ENCODE measurements at regions not wholly inside any gene's neighbourhood (a gene's known extent, or its start where the extent isn't known, plus 50 kb on each side); places are given as distances from the start of the nearest gene placed in this dataset.
"Not testable (repeated sequence)": the region's sequence is repeated elsewhere in the genome, so short reads cannot be mapped to it uniquely, and the experiment has no call there.

DNA sequence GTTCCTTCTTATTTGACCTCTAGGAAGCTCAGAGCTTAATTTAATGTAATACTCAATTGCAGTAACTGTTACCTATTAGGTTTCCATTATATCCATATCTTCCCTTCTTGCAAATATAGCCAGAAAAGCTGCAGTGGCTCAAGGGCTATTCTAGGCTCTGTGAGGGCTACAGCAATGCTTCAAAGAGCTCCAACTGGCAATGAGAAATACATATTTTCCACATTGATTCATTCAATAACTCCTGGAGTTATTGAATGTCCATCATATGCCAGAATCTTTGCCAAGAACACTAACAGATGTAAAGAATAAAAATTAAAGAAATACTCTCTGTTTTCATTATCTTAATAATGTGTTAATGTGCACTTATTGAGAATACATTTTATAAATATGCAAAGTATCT is 396.9 kb upstream of the PAPPA start:
- no peak for DNase-seq

DNA sequence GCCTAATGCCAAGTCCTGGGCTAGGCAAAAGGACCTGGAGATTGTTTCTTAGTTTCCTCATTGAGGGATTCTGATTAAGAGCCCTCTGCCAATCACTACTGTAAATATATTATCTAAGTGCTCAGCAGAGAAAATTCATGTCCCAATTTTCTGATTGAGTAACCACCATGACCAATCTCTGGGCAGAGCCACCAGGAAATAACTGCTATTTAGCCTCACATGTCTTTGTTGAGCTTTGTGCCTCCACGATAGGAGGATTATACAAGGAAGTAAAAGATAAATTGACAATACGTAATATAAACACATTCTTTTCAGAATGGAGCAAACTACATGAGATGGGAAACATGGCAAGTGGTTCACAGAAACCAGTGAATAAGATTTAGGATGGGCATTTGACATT is 396.1 kb upstream of the PAPPA start:
- DNase-seq = no peak

DNA sequence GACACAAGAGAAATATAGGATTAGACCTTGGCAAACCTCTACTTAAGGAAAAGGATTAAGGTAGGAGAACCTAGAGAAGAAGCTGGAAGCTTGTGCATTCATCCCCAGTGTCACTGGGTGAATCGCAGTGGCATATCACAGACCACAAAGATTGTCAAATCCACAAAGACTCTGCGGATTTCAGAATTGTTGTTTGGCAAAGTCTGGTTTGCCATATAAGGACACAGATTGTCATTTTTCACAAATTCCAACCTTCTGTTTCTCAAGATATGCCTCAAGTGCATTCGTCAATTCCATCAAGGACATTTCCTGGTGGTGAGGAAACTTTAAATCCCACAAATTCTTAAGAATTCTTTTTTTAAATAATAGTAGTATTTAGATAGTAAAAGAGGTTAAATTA is 395.1 kb upstream of the PAPPA start:
- no peak for DNase-seq

DNA sequence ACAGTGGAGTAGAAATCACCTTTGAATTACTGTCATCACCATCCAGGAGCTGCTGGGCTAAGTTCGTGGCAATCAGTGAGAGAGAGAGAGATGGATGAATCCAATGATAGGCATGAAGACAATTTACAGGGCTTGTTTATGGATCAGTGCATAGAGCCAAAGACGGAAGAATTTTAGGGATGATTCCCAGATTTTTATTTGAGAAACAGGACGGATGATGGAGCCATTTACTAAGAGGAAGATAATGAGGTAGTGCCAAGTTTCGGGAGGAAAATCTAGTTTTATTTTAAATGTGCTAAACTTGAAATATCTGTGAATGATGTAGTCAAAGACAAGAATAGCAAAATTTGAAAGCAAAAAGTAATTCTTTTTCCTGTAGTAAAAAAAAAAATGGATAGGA is 394.2 kb upstream of the PAPPA start:
- DNase-seq = no peak

DNA sequence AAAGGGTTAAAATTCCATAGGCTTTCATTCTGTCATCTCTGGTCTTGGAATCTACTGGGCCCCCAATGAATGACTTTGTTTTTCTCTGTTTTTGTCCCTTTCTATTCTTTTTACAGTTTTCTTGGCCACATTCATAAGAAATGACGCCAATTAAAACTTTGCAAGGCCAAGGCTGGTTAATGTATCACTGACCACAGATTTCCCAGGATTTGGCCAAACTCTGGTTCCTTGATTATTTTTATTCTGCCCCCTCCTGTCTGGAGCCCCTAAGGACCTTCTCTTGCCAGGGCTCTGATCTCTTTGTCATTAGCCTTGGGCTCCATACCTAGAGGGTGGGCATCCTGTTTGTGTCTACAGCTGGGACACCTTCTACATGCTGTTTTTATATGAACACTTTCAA is 388.9 kb upstream of the PAPPA start:
- DNase-seq = no peak

DNA sequence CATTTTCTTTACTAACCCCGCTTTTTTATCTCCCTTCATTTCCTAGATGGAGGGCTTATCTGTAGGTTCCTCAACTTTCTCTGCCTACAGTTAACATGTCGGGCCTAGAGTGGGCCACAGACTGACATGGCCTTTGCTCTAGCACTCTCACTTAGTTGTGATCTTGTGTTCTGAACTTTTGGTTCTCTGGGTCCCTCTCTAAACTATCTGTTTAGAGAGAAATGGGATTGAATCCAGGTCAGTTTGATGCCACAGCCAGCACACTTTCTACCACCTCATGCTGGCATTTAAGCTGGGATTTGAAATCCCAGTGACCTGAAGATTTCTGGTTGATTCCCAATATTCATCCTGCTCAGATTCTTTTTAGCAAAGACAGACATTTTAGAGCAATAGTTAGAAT is 388.5 kb upstream of the PAPPA start:
- no peak for DNase-seq

DNA sequence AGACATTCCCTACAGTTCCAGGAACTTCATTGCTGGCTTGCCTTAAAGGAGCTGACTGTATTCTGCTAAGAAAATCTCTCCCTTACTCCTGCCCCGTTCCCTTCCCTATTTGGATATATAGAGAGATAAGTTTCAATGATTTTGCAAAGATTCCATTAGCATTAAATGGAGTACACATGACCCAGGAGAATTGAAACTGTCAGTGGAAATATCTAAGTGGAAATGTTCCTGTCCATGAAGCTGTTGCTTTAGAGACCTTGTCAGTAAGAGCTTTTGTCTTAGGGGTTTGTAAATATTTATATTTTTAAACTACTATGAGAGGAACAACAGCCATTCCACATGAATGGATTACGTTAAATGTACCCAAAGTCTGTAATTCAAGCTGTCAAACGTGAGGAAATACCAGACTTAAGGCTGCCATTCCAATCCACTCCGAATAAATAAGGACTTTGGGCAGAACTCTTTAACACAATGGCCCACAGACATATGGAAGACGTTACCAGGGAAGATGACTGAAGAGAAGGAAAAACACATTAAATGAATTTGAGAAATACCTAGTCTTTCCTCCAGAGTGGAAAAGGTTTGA is 387.1 kb upstream of the PAPPA start:
- DNase-seq = no peak

DNA sequence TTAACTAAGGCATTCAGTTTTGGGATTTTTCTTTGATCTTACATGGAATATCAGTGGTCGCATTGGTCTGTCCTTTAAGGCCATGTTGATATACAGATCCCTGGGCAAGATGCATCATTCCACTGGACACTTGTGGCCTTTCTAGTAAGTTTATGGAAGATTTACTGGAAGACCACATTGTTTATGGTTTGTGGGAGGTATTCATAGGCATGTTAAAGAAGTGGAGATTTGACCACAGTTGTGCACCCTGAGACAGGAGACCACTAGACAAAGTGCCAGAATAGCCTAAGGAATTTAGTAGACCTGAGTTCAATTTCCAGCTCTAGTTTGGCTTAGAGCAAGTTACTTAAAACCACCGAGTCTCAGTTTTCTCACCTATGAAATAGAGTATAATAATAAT is 383.1 kb upstream of the PAPPA start:
- DNase-seq = no peak

DNA sequence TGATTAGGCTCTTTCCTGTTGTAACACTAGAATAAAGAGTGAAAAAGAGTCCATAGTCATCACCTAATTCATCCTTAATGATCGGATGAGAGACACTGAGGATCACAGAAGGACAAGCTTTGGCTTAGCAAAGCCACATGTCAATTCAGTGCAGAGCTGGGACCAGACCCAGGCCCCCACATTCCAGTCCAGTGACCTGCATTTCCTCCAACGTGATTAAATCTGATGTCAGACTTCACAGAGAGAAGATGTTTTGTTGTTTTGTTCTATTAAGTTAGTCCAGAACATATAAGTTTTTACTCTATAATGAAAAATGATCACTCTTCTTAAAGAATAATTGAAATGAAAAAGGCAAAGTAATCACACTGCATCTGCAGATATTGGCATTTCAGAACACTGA is 377.9 kb upstream of the PAPPA start:
- no peak for DNase-seq

DNA sequence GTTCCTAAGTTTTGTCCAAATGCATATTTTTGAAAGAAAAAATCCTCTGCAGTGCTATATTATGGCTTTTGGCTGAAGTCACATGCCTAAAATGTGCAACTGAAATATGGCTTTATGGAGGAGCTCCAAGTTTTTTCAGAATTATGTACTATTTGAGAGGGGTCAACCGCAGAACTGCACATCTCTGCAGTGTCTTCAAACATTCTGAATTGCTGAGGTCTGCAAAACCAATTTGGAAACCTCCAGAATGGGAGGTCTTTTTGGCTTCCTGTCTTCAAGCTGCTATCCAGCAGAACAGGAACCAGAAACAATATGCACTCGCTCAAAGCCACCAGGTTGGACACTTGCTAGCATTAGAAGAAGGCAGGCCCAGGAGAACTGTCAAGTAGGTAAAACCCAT is 376.0 kb upstream of the PAPPA start:
- DNase-seq = no peak

DNA sequence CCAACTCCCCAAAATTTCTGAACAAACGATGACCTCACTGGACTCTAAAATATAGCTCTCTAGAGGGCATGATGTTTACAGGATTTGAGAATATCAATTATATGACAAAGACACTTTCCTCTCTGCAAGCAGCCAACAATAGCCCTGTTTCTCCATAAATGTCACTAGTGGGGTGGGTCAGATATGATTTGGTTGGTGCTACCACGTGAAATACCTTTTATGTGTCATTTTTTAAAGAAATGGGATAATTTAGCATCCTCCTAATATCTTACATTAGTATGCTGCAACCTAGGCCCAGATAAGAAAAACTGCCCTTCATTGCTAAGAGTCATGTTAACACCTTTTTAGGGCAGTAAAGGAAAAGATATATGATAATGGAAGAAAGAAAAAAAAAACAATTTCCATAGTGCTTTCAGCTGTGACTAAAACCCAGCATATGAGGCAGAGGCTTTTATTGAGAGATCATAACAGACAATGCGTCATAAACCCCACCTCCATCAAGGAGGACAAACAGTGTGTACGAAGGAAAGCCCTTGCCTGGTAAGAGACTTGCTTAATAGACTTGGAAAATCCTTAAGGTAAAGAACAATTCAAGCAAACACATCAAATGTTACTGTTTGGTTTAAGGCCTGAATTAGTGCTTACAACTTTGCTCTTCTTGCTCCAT is 372.4 kb upstream of the PAPPA start:
- DNase-seq = no peak

DNA sequence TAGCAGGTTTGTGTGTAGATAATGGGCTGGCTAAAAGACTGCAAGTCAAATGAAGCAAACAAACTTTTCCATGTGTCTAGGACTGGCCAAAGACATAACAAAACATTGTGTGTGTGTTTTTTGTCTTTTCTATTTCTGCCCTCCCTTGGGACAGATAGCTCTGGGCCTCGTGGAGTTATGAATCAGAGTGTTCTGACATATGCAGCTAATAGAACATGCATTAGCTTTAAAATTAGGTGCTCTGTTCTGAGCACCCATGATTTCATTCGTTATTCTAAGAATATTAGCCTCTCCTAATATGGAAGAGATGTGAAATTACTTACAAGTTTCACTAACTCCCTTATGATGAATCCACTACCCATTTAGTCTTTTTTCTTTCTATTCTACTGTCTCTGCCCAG is 367.3 kb upstream of the PAPPA start:
- no peak for DNase-seq

DNA sequence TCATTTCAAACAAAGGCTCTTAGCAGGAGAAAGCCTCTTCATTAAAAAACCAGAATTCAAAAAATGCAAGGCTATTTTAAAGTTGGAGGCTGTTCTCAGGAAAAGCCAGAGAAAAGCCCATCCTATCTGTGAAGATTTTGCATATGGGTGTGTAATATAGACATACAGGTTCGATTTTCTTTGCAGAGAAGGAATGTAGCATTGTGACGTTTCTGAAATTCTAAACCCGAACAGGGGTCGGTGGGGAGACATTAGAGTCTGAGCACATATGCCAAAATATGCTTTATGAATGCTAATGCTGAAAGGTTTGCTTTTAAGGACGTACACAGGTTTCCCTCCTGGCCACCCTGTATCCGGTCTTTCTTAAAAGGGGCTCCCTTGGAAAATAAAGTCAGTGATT is 363.1 kb upstream of the PAPPA start:
- DNase-seq = no peak

DNA sequence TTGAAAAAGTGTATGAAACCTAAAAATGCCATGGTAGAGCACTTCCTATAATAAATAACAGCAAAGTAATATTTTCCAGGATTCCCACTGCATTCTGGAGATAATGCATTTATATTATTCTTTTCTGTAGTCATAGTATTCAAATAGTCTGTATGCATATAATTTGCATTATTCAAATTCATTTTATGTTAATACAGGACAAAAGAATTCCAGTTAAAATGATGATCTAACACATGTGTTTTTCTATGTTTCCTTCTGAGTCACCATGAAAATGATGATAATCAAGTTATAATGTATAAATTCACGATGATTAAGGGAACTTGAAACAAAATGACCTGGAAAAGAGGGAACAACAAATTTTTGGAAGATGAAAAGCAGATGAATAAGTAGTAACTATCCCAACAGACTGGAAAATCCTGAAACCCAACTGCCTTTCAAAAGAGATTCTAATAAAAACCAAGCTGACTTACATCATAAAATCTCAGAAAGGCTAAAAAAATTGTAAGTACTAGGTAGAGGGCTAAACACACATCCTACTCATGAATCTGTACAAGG is 358.6 kb upstream of the PAPPA start:
- DNase-seq = no peak

DNA sequence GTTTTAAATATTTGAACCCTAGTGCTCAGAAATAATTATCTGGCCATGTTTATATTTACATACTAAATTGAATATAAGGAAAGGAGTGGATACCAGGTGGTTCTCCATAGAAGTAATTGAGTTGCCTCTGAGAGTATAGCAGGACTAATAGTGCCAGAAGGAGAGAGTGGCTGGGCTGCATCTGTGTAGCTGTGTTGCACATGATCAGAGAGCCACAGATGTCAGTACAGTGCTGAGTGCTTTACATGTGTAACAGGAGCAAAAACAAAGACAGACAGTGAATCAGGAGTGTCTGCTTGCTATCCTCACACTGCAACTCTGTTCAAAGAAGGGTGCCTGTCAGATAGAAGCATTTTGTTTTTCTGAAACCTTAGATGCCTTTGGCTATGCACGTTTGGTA is 353.9 kb upstream of the PAPPA start:
- DNase-seq = no peak

DNA sequence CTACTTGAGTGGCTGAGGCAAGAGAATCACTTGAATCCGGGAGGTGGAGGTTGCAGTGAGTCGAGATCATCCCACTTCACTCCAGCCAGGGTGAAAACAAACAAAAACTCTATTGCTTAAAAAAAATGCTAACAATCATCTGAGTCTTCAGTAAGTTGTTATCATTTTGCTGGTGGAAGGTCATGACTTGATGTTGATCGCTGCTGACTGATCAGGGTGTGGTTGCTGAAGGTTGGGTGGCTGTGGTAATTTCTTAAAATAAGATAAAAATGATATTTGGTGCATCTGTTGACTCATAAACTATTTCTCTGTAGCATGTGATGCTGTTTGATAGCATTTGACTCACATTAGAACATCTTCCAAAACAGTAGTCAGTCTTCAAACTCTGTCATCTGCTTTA is 349.4 kb upstream of the PAPPA start:
- no peak for DNase-seq

DNA sequence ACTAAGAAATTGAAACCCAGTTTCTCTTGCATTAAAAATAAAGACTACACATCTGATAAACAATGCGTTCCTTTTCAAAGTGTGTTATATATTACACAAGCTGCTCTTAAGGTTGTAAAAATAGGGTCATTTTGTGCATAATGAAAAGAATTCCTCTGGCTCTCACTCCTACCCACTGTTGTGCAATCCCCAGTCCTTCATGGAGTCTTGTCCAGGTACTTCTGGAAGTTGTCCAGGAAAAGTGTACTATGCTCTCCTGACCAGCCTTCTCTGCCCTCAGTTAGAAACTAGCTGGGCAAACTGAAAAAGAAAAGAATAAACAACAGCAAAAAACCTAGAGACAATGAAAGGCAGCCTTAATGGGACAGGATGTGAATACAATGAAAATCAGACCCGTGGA is 345.5 kb upstream of the PAPPA start:
- no peak for DNase-seq

DNA sequence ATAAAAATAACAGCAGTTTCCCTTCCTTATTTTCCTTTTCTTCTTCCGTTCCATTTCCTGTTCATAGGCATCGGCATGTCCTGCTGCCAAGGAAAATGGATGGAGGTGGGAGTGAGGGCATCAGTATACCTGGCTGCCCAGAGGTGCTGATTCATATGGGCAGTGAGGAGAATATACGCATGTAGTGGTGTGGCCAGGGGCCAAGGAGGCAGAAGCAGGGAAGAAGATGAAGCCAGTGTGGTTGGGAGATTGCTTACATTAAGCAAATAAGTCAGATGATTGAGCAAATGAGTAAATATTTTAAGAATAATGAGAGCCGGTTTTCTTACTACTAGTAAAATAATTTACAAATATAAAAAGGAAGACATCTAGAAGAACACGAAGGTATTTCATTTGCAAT is 344.9 kb upstream of the PAPPA start:
- DNase-seq = no peak

DNA sequence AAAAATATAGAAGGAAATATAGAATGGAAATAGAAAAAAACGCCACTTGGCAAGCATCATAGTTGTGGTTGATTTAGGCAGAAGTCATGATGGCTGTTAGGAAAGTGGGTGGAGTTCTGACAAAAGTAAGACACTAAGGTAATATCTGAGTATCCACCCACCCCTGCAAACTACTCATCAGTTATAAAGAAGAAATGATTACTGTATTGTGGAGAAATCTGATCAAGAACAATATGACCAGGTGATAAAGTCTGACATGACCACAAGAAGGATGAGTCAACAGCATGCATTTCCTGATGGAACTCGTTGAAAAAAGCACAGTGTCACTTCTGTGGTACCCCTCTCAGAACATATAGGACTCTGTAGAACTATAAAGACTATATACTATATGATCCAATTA is 343.4 kb upstream of the PAPPA start:
- no peak for DNase-seq

DNA sequence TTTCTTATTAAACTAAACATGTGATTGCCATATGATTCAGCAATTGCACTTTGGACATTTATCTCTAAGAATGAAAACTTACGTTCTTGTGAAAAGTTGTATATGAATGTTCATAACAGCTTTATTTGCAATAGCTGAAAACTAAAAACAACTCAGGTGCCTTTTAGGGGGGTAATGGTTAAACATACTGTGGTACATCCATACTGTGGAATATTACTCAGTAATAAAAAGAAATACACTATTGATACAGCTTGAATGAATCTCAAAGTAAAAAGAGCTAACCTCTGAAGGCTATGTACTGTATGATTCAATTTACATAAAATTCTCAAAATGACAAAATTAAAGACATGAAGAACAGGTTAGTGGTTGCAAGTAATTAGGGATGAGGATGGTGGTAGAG is 339.5 kb upstream of the PAPPA start:
- no peak for DNase-seq

DNA sequence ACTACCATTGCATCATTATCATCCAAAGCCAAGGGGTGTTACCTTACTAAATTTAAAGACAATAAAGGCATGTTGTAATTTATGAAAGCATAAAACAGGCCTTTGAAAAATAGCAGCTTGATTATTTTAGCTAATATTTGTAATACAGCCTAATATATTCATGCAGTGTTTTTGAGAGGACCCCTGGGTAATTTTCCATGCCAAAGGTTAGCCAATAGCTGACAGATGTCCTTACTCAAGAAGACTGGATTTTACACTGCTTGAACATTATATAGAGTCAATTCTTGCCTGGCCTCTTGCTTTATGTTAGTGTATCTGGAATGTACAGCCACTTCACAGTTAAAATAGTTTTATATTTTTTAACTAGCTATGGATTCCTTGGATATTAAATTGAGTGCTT is 337.8 kb upstream of the PAPPA start:
- DNase-seq = no peak

DNA sequence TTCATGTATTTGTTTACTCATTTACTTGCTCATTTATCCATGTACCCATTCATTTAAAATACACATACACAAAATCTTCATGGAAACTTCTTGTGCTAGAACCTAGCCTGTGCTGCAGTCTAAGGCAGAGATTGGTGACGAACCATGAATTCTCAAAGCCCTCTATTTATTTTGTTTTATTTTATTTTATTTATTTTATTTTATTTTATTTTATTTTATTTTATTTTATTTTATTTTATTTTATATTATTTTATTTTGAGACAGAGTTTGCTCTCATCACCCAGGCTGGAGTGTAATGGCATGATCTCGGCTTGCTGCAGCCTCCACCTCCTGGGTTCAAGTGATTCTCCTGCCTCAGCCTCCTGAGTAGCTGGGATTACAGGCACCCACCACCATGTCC is 334.9 kb upstream of the PAPPA start:
- not testable (repeated sequence) for DNase-seq

DNA sequence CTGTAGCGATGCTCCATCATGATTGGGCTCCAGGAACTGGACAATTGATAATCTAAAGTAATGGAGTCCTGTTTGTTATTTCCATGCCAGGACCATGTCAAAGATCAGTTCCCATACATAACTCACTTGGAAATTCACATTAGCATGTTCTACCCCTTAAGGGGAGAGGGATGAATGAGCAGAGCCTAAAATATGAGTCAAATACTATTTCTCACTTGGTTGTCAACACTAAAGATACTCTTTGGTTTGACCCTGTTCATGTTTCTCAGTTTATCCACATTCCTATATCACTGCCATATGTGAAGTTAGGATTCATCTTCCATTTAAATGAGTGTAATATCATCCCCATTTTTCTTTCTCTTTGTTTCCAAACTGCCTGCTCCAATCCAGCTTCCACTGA is 321.6 kb upstream of the PAPPA start:
- DNase-seq = no peak

DNA sequence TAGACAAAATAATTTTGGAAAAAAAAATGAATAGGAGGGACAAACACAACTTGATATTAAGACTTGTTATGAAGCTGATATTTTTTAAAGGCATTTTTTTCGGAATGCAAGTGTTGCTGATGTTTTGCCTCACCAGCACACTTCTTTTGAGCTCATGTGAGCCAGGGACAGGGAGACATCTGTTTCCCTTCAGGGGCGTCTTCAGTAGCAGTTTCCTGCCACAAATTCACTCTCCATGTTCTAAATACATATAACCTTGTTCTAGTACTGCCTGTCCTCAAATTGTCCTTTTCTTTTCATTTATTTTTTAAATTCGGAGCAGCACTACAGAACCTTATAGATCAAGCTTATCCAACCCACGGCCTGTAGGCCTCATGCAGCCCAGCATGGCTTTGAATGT is 316.0 kb upstream of the PAPPA start:
- no peak for DNase-seq

DNA sequence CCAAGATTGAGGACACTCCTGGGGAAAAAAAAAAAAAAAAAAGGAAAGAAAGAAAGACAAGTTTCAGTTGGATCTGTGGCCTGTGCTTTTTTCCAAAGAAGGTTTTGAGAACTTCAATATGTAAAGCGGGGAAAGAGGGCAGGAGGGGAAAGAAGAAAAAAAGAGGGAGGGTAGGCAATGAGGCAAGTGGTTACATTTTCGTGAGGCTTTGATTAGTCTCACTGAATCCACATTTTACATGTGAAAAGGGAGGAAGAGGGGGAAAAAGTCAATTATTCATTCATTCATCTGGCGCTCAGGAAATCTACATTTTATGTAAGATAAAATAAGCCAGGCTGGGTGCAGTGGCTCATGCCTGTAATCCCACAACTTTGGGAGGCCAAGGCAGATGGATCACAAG is 315.2 kb upstream of the PAPPA start:
- DNase-seq = no peak
